GM23338 (cell line): ENCODE measurements at regions not wholly inside any gene's neighbourhood (a gene's known extent, or its start where the extent isn't known, plus 50 kb on each side); places are given as distances from the start of the nearest gene placed in this dataset.

ENCODE experiments used
- ATAC-seq: fragments of 200-7000 bp; cut with Tn5 transposase; 3 replicates; pipeline ENCODE4 v1.9.1; 2020
- DNase-seq: peaks from one replicate; pipeline ENCODE4 v3.0.0-alpha.2; 2015; ENCODE audit warnings: low spot score
- H2AFZ ChIP-seq: fragments of 200-600 bp; sonication (generic); 2 replicates; pipeline ENCODE4 v1.8.0; 2016; ENCODE audit warnings: antibody characterized with exemption, mild to moderate bottlenecking, moderate library complexity
- H3F3A ChIP-seq: fragments of 200-600 bp; sonication (generic); replicated peaks from 2 replicates; pipeline ENCODE4 v1.8.0; 2017; ENCODE audit warnings: antibody characterized with exemption, mixed run types, low read depth
- H3K27ac ChIP-seq: fragments of 200-600 bp; sonication (generic); 2 replicates; pipeline ENCODE4 v1.6.1; 2016; ENCODE audit warnings: low read depth
- H3K27me3 ChIP-seq: fragments of 200-600 bp; sonication (generic); 2 replicates; pipeline ENCODE4 v1.8.0; 2016; ENCODE audit warnings: mild to moderate bottlenecking, mixed run types, moderate library complexity; ENCODE audit not compliant: insufficient read depth
- H3K36me3 ChIP-seq: fragments of 200-600 bp; sonication (generic); 2 replicates; pipeline ENCODE4 v1.8.0; 2016; ENCODE audit warnings: mild to moderate bottlenecking; ENCODE audit not compliant: insufficient read depth
- H3K4me1 ChIP-seq: fragments of 200-600 bp; sonication (generic); 2 replicates; pipeline ENCODE4 v1.8.0; 2016; ENCODE audit warnings: mild to moderate bottlenecking, moderate library complexity; ENCODE audit not compliant: insufficient read depth
- H3K4me2 ChIP-seq: fragments of 200-600 bp; sonication (generic); 2 replicates; pipeline ENCODE4 v1.7.1; 2017; ENCODE audit warnings: mixed run types
- H3K4me3 ChIP-seq: fragments of 200-600 bp; sonication (generic); 2 replicates; pipeline ENCODE4 v1.6.1; 2016; ENCODE audit warnings: mixed run types
- H3K79me2 ChIP-seq: fragments of 200-600 bp; sonication (generic); replicated peaks from 2 replicates; pipeline ENCODE4 v1.8.0; 2017; ENCODE audit warnings: mild to moderate bottlenecking; ENCODE audit not compliant: insufficient read depth
- H3K9me2 ChIP-seq: fragments of 200-600 bp; sonication (generic); 2 replicates; pipeline ENCODE4 v1.8.0; 2017; ENCODE audit not compliant: insufficient read depth
- H4K20me1 ChIP-seq: fragments of 200-600 bp; sonication (generic); replicated peaks from 2 replicates; pipeline ENCODE4 v1.8.0; 2017; ENCODE audit warnings: mild to moderate bottlenecking; ENCODE audit not compliant: insufficient read depth
- H3K27ac Mint-ChIP-seq: 2 replicates; pipeline ENCODE4 v1.8.0; 2020; ENCODE audit warnings: inconsistent platforms, mild to moderate bottlenecking, moderate library complexity, mixed read lengths
- H3K27me3 Mint-ChIP-seq: 3 replicates; pipeline ENCODE4 v1.8.0; 2022; ENCODE audit warnings: low read depth, mild to moderate bottlenecking, moderate library complexity, mixed read lengths, inconsistent platforms; ENCODE audit not compliant: insufficient read depth, poor library complexity
- H3K36me3 Mint-ChIP-seq: 3 replicates; pipeline ENCODE4 v1.8.0; 2021; ENCODE audit warnings: low read depth, mild to moderate bottlenecking, inconsistent platforms, moderate library complexity, mixed read lengths
- H3K4me1 Mint-ChIP-seq: 3 replicates; pipeline ENCODE4 v1.8.0; 2020; ENCODE audit warnings: mild to moderate bottlenecking, inconsistent platforms, mixed read lengths
- H3K4me3 Mint-ChIP-seq: 3 replicates; pipeline ENCODE4 v1.8.0; 2021; ENCODE audit warnings: moderate library complexity, mild to moderate bottlenecking, inconsistent platforms, mixed read lengths
- H3K9me3 Mint-ChIP-seq: 3 replicates; pipeline ENCODE4 v1.8.0; 2020; ENCODE audit warnings: moderate library complexity, mild to moderate bottlenecking, inconsistent platforms, mixed read lengths
- CREB1 ChIP-seq: fragments of 250-450 bp; sonication (Bioruptor Pico); IDR thresholded peaks from 2 replicates; pipeline ENCODE4 v1.5.0; 2020; ENCODE audit warnings: low read depth, mild to moderate bottlenecking, moderate library complexity
- ETS1 ChIP-seq: IDR thresholded peaks from 2 replicates; pipeline ENCODE4 v1.6.1; 2016; ENCODE audit warnings: antibody characterized with exemption
- EZH2 ChIP-seq: fragments of 200-600 bp; sonication (generic); IDR thresholded peaks from one replicate; pipeline ENCODE4 v1.8.0; 2017; ENCODE audit warnings: antibody characterized with exemption, mild to moderate bottlenecking, low read depth; ENCODE audit not compliant: unreplicated experiment
- EZH2phosphoT487 ChIP-seq: fragments of 200-600 bp; sonication (generic); IDR thresholded peaks from one replicate; pipeline ENCODE4 v1.8.1; 2018; ENCODE audit warnings: antibody characterized with exemption; ENCODE audit not compliant: unreplicated experiment
- JUNB ChIP-seq: IDR thresholded peaks from one replicate; pipeline ENCODE4 v1.6.1; 2016; ENCODE audit warnings: antibody characterized with exemption; ENCODE audit not compliant: unreplicated experiment
- NANOG ChIP-seq: IDR thresholded peaks from 2 replicates; pipeline ENCODE4 v1.6.1; 2016; ENCODE audit warnings: antibody characterized with exemption, borderline replicate concordance
- POLR2AphosphoS5 ChIP-seq: IDR thresholded peaks from 2 replicates; pipeline ENCODE4 v1.6.1; 2016; ENCODE audit warnings: antibody characterized with exemption, low read depth
- REST ChIP-seq: IDR thresholded peaks from one replicate; pipeline ENCODE4 v1.6.1; 2018; ENCODE audit warnings: antibody characterized with exemption; ENCODE audit not compliant: unreplicated experiment
- STAT1 ChIP-seq: IDR thresholded peaks from one replicate; pipeline ENCODE4 v1.6.1; 2016; ENCODE audit warnings: antibody characterized with exemption; ENCODE audit not compliant: unreplicated experiment
- ZNF114 ChIP-seq: fragments of 250-450 bp; sonication (Bioruptor Pico); IDR thresholded peaks from 2 replicates; pipeline ENCODE4 v1.5.0; 2020; ENCODE audit warnings: mild to moderate bottlenecking, moderate library complexity
- ZNF331 ChIP-seq: fragments of 250-450 bp; sonication (Bioruptor Pico); IDR thresholded peaks from 2 replicates; pipeline ENCODE4 v1.5.0; 2020; ENCODE audit warnings: low read depth, mild to moderate bottlenecking, moderate library complexity
- ZNF462 ChIP-seq: fragments of 250-450 bp; sonication (Bioruptor Pico); IDR thresholded peaks from 2 replicates; pipeline ENCODE4 v1.5.0; 2020; ENCODE audit warnings: mild to moderate bottlenecking, moderate library complexity
- TF ChIP-seq, protein P1 (sequence below), 2 experiments: fragments of 200-600 bp in 1 of 2; sonication (generic) in 1 of 2; conservative IDR thresholded peaks; 2 replicates each; pipeline versions ENCODE4 v1.5.1 to v1.6.1; 2016 to 2017; ENCODE audit warnings: antibody characterized with exemption in 2 of 2, low read depth in 2 of 2, mild to moderate bottlenecking in 2 of 2, moderate library complexity in 1 of 2

DNA sequence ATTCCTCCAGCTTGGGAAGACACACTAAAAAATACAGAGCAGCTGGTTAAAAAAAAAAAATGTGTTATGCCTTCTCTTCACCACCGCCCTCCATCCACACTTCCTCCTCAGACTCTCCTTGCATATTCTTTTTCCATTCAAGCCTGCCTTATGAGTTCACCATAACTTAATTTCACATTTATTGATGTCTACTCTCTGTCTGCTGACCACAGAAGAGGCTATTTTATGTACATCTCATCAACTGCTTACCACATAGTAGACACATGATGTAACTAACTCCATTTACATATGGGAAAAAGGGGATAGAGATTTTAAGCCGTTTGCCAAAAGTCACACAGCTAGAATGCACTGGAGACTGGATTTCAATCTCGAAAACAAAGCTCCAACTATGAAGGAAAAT, 409.8 kb downstream of the CDH11 start:
- no peaks in the 10 kb centered on the region for H3K27me3 ChIP-seq
- no peaks in the 10 kb centered on the region; the same call in 1 of the 2 replicates for H3K4me1 ChIP-seq
- no peak overlapping the region for H3K27ac Mint-ChIP-seq
- H3K9me2 ChIP-seq: no peaks in the 10 kb centered on the region
- no peaks in the 10 kb centered on the region; the same call in 2 of the 3 replicates for H3K9me3 Mint-ChIP-seq
- H3K27ac ChIP-seq: no peak overlapping the region
- H4K20me1 ChIP-seq: no peaks in the 10 kb centered on the region
- no peak for ATAC-seq
- H3K4me3 Mint-ChIP-seq: no peak overlapping the region
- H3K4me2 ChIP-seq: no peak overlapping the region
- H3K79me2 ChIP-seq: no peaks in the 10 kb centered on the region
- H3K36me3 ChIP-seq: no peaks in the 10 kb centered on the region
- no peak for DNase-seq
- H3F3A ChIP-seq: no peaks in the 10 kb centered on the region
- H3K4me1 Mint-ChIP-seq: peaks cover 6% of the 10 kb centered on the region; the same call in 2 of the 3 replicates
- TF ChIP-seq JUNB: no peak
- TF ChIP-seq NANOG: no peak
- TF ChIP-seq EZH2: no peak
- TF ChIP-seq ZNF114 (CRISPR knock-in tag): no peak
- TF ChIP-seq POLR2AphosphoS5: no peak
- TF ChIP-seq REST: no peak
- TF ChIP-seq, protein P1, sequence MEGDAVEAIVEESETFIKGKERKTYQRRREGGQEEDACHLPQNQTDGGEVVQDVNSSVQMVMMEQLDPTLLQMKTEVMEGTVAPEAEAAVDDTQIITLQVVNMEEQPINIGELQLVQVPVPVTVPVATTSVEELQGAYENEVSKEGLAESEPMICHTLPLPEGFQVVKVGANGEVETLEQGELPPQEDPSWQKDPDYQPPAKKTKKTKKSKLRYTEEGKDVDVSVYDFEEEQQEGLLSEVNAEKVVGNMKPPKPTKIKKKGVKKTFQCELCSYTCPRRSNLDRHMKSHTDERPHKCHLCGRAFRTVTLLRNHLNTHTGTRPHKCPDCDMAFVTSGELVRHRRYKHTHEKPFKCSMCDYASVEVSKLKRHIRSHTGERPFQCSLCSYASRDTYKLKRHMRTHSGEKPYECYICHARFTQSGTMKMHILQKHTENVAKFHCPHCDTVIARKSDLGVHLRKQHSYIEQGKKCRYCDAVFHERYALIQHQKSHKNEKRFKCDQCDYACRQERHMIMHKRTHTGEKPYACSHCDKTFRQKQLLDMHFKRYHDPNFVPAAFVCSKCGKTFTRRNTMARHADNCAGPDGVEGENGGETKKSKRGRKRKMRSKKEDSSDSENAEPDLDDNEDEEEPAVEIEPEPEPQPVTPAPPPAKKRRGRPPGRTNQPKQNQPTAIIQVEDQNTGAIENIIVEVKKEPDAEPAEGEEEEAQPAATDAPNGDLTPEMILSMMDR (conservative IDR thresholded peaks at IDR 0.05; ENCODE audit: low read depth in 2 of 2): no peak
- TF ChIP-seq CREB1 (CRISPR knock-in tag): no peak
- no peak for TF ChIP-seq ZNF331 (CRISPR knock-in tag)
- TF ChIP-seq ZNF462 (CRISPR knock-in tag): no peak
- TF ChIP-seq ETS1: no peak
- TF ChIP-seq STAT1: no peak
- no peak for TF ChIP-seq EZH2phosphoT487
- no peak overlapping the region for H2AFZ ChIP-seq
- no peak overlapping the region for H3K4me3 ChIP-seq
- peaks cover 2% of the 10 kb centered on the region for H3K27me3 Mint-ChIP-seq
- no peaks in the 10 kb centered on the region for H3K36me3 Mint-ChIP-seq
